RPMI8226 (cell line): ENCODE measurements at regions not wholly inside any gene's neighbourhood (a gene's known extent, or its start where the extent isn't known, plus 50 kb on each side); places are given as distances from the start of the nearest gene placed in this dataset.
A peak's percentile ranks its signal among the peaks of the same experiment; 100 is the strongest.

Experiments used
- DNase-seq: peaks from one replicate; pipeline ENCODE4 v3.0.0-alpha.2; 2015

DNA sequence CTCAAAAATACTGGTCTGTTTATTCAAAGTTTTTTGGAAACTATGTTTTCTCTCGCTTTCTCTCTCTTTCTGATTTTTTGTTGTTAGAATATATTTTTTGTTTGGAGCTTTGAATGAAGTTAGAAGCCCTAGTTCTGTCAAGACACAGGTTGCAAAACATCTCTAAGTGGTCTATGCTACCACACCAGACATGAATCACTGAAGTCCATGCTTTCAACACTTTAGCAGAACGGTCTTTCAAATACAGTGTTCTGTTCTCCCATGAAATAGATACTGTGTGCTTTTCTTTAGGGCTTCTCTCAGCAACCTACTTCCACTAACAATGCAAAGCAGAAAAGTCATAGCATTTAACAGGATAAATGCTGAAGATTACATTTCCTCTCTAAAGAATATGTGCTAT, 392.5 kb downstream of the TMEM167A start:
- no peak for DNase-seq

DNA sequence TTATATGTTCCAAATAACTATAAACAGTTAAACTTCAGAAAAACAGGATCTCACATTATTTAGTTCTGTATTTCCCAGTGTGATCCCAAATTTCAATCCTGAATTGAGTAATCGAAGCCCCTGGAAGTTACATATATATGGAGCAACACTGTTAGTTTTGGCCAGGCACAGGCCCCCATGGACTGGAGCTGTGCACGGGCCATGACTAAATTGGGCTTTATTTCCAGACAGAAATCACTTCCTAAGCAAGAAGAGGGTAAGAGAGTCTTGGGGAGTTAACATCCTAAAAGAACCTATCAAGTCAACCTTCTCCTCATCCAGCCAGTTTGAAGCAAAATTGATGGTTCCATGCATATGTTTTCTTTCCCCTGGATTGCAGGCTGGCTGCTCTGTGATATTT, 393.0 kb downstream of the TMEM167A start:
- DNase-seq, result no peak

DNA sequence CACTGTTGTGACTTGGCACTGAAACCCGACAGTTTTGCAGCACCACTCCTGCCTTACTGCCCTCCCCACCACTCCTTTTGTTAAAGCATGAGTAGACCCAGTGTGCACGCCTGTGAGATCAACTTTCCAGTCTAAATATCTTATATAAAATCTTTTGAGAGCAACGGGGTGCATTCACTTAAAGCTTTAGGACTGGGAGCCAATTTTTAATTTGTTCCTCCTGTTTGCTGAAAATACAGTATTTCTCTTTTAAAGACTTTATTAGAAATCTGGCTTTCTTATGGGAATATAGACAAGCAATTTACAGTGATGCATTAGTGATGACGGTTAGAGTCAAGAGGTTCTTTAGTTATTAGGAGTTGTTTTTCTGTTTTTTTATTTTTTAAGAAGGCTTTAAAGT, 397.5 kb downstream of the TMEM167A start:
- DNase-seq, result no peak

DNA sequence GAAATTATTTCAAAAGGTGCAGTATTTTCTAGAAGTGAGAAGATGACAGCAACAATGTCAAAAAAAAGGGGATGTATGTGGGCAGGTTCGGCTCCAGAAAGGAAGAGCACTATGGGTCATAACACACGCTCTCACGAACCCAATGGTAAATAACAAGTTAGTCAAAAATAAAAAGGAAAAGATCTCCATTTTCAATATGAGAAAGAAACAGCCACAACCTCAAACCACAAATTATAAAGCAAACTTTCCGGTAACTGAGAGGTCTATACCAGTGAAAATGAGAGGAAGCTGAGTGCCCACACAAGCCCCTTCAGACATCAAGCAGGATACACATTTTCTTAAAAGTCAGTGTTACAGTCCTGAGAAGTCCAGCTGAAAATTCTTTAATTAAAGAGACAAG, 398.5 kb upstream of the RPS23 start:
- no peak for DNase-seq

DNA sequence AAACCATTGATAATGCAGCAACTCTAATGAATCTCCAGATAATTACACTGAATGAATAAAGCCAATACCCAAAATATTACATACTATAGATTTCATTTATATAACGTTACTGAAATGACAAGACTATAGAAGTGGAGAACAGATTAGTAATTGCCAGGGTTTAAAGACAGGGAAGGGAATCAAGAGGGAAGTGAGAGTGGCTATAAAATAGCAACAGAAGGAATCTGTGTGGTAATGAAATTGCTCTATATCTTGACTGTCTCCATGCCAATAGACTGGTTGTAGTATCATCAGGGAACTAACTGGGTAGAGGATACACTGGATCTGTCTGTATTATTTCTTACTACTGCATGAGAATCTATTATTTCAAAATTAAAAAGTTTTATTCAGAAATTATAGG, 396.5 kb upstream of the RPS23 start:
- no peak for DNase-seq

DNA sequence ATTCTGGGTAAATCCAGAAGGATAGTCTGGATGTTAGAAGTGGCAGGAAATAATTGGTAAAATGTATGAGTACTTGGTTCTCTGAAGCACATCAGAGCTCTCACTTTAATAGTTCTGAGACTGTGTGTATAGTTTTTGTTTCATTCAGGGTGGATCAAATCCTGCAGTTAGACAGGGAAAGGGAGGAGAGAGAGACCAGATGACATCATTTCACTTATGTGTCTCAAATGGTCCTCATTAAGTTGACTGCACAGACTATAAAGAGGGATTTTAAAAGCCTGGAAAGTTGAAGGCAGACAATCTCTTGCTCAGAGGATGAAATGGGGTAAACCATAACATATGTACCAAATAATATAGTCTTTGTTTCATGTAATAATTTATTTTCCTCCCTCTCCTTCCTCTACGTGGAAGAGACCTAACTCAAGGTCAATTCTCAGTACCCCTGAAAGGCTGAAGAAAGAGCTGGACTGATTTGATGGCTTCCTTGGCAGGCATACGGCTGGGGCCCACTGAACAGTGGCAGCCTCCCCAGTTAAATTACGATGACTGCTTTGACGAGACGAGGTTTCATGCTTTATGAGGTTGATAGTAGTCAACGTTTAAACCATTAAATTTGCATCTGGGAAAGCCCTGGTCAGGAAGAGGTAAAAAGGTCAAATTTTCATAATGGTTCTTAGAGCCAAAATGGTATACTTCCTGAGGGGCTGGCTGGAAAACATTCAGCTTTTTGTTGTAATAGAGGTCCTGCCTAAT, 395.1 kb upstream of the RPS23 start:
- DNase-seq, result no peak

DNA sequence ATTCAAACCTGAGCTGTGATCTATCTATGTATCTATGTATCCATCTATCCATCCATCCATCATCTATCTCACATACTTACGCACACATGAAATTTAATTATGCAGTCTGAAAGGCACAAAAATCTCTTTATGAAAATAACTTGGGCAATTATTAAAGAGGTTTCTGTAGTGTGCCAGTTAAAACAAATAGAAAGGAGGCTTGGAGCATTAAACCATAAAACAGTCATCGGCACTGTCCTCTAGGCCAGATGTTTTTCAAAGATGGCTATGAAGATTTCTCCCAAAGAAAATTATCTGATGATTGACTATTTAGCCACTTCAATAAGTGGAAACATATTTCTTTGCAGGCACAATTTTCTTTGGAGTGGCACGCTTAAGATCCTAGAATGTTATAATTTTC, 392.5 kb upstream of the RPS23 start:
- no peak for DNase-seq

DNA sequence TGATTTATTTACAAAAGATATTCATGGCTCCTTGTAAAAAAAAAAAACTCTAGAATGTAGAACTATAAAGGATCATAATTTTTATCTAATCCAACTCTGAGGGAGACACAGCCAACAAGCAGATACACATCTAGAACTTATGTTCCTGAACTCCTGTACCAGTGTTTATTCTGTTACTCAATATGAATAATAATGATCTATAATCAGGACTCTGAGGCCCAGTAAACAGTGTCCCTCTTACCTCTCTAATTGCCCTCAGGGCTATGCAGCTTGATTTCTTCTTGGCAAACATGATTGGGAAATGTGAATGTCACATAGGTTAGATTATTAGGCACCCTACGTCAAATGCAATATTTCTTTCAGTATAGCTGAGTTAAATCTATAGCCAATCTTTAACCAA, 391.6 kb upstream of the RPS23 start:
- DNase-seq, result no peak

DNA sequence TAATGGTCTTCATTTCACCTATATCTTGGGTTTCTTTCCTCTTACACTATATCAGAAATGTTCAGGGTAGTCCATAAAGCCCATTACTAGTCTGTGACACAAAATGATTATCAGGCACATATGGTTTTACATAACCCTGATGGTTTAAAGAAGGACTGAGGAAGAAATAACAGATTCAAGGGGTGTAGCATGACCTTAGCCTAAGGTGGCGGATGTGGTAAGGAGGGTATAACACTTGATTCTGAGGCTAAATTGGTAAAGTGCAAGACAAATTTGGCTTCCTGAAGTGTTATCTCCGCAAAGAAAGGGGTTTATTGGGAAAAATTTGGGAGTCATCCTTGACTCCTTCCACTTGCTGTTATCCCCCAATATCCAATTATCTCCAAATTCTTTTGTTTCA, 388.2 kb upstream of the RPS23 start:
- no peak for DNase-seq

DNA sequence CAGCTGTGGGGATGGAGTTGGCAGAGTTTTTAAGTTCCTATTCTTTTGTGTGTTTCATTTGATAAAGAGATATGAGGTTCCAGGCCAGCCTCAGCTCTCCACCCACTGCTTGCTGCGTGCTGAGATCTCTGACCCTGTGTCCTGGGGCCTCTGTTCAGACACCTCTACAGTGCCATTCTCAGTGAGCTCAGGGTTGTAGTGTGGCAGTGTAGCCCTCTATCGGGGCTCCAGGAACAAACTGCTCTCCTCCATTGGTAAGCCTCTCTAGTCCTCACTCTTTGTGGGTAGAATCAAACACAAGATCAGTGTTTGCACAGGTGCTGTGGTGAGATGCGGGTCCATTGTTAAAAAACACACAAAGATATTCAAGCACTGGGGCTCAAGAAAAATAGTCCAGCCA, 386.6 kb upstream of the RPS23 start:
- no peak for DNase-seq

DNA sequence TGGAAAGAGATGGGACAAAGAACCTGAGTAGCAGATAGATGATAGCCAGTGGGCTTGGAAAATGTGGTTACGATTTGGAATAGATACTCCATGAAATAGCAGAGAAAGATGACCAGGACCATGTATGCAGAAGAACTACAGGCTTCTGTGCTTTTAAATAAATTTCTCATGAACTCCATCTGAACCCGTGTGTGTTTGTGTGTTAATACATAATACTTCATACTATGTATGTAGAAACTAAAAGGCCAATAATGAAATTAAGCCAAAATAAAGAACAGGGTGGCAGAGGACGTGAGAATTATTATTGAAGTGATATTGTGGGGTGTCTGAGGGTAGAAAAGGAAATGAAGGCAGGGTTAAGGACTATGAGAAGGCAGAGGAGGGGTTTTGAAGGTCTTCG, 385.1 kb upstream of the RPS23 start:
- DNase-seq, result no peak

DNA sequence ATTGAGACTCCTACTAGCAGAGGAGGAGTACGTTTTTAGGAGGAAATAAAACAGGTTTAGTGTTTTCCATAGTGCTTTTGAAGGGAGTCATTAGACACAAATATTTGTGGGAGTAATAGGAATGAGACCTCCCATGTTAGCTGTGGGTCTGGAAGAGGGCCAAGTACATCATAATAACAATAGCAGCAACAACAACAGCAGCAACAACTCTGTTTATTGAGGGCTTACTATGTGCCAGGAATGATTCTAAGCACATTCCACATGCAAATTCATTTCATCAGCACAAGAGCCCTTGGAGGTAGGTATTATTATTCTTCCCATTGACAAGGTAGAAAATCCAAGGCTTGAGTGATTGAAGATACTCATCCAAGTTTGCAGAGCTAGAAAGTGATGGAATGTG, 384.2 kb upstream of the RPS23 start:
- DNase-seq, result no peak

DNA sequence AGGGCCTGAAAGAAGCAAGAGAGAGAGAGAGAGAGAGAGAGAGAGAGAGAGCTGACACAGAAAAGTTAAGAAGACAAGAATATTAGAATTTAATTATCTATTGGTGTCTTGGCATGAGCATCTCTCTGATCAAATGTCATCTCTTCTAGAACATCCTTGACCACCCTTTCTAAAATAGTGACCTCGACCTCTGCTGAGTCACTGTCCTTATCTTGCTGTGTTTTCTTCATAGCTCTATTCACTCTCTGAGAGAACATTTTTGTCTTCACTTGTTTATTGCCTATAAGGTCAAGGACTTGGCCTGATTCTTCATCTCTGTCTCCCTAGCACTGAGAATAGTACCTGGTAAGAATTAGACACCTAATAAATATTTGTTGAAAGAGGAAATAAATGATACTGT, 383.8 kb upstream of the RPS23 start:
- DNase-seq, result no peak

DNA sequence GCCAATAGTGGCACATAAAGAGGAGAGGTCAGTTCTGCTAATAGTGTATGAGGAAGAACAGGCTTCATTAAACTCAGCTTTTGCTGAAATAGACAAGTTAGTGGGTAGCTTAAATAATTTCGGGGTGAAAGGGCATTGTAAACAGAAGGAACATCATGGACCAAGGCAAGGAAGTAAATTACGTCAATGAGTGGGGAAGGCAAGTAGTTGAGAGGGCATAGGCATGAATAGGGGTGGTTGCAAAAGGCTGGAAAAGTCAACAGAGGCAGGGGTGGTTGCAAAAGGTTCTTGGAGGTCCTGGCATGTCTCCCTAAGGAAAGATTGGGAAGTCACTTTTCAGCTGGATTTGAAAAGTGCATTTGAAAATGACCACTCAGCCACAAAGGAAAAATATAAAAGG, 383.3 kb upstream of the RPS23 start:
- no peak for DNase-seq

DNA sequence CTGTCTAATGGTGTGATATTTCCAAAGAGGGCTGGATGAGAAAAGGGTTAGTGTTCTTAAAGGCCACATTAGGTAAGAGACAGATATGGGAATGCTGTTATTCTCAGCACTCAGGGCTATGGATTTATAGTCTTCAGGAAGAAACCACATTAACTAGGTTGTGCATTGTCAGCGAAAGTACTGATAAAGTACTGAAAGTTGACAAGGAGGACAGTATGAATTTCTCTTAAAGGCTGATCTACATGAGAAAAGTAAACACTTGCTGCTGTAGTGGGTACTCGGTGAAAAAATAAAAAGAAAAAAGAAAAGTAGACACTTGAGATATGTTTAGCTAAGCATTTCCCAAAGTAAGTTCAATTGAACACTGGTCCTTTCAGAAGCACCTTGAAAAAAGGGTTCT, 381.0 kb upstream of the RPS23 start:
- no peak for DNase-seq

DNA sequence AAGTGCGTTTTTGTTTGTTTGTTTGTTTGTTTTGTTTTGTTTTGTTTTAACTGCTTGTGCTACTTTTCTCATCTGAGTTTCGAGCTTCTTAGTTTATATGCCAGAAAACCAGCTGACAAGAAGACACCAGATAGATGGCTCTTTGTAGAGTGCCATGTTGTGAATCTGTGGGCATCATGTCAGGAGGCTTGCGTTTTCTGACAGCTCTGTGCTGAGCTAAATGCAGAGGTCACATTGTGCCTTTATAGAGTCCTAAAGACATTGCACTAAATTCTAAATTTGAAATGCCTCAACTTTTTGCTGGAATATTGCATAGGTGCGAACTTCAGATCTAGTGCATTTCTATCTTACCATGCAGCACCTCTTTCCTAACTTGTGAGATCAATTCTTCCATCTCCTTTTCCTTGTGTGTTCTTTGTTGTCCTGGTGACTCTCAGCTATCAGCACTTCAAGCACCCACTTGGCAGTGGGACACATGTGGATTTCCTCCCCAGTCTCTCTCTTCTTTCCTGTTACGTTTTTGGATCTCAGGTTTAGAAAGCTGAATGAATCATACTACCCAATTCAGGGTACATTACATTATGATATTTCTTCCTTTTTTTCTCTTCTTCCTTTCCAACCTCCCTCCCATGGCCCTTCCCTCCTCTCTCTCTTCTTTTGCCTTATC, 379.0 kb upstream of the RPS23 start:
- no peak for DNase-seq

DNA sequence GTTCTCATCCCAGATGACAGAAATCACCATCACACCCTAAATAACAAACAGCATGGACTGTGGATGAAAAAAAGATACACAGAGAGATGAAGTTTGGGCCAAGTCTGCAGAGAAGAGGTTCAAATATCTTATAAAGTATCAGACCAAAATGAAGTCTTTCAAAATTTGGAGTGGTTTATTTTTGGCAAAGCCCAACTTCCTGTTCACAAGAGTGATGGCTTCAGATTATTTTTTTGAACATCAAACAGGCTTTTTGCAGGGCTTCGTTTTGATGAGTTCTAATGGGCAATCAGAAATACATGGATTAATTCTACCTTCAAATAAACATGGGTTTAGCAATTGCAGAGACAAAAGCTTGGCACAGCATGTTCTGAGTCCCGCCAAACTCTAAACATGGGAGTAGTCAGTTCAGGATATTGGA, 378.2 kb upstream of the RPS23 start:
- DNase-seq, result no peak

DNA sequence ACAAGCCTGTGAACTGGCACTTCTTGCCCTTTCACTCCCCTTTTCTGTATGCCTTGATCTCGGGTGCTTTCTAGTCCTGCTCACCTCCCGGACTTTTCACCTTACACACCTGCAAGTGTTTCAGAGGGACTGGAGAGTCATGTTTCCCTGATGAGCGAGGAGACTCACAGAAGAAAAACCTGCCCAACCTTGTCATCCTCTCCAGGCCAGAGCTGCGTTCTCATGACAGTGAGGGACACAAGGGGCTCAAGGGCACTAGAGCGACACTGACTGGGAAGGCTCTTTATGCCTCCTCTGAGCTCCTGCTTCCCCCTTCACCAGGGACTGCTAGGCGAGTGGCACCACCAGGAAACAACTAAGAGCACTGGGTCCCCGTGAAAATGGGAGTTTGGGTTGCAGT, 376.9 kb upstream of the RPS23 start:
- DNase-seq, result no peak

DNA sequence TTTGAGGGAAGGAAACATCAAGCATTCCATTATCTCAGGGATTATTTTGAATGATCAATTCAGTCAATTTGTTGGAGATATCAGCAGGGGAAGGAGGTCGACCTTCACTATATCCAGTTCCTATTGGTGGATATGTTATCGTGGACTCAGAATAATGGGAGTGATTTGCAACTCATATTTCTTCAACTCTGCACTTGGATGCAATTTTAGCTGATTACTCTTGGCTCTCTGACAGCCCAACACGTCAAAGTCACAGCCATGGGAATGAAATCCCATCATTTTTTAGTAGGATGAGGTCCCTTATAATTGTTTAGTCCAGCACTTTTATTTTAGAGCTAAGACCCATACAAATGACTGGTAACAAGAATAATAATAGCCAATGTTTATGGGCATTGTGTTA, 371.8 kb upstream of the RPS23 start:
- DNase-seq, result no peak

DNA sequence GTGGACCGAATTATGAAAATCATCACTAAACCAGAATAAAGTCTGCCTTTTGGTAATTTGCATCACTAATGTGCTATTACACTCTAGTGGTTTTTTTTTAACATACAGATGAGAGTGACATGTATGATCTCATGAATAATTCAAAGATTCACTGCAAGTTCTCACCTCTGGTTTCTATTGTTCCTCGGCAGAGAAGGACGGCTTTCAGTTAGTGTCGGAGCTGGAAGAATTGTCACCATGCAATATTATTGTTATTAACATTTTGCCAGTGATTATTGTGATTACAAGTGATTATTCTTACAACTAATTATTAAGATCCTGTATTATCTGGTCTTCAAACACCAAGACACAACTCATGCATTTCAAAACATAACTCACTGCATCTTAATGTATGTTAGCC, 366.6 kb upstream of the RPS23 start:
- DNase-seq, result no peak

DNA sequence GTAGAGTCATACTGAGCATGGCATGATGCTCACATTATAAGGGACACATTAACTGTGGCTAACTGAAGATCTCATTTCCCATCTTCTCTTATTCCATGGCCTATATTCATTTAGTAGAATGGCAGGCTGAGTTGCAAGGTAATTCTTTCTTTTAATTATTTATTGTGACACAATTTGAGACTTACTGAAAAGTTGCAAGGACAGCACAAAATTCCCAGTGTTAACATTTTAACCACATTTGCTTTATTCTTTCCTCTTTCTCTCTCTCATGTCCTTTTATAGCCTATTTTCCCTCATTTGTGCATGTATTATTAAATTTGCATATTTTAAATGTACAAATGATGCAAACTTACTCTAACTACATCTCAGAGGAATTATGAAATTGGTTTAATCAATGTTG, 366.1 kb upstream of the RPS23 start:
- DNase-seq, result no peak

DNA sequence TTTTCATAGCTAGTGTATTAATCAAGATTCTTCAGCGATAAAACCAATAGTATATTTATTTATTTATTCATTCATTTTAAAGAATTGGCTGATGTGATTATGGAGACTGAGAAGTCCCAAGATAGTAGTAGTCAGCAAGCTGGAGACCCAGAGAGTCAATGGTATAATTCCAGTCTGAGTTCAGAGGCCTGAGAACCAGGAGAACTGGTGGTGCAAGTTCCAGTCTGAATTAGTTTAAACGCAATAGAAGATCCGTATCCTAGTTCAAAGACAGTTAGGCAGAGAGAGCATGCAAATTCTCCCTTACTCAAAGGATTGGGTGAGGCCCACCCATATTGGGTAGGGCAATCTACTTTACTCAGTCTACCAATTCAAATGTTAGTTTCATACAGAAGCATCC, 364.2 kb upstream of the RPS23 start:
- no peak for DNase-seq

DNA sequence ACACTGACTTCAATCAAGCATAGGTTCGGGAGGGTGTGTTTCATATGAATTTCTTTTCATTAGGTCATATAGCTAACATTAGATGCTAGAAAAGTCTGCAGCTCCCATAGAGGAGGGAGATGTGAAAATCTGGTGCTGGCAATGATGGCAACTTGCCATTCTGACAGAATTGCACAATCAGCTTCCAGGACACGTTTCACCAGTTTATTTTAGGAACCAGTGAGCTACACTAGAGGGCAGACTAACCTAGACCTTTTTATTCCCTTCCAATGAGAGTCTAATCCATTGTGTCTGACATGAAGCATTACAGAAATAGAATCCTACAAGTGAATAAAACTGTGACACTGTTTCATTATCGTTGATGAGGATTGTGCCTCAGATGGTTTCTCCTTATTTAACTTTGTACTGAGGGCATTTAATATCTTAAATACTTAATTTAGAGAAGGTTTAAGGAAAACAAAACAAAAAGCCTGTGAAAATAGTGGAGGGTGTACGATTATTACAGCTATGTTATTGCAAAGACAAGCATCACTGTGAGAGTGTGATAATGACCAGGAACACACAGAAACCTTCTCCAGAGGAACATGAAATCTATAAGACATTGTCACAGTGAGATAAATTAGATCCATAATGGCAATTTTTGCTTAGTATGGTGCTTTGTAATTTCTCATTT, 363.3 kb upstream of the RPS23 start:
- peak; percentile 90 for DNase-seq

DNA sequence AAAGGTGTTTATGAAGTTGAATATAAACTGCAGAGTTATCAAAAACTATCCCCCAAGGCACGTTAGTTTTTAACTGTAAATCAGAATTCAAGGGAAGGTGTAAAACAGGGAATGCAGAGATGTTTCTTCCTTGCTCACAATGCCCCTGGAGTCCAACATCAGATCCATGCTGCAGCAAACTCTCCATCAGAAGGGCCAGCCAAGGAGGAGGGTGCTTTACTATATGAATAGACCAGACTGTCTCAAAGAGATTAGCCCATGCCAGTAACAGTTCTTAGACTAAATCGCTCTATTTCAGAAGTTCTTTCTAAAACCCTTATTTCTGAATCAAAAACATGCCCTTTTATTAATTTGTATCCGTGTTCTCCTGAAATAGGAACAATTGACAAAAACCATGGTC, 362.8 kb upstream of the RPS23 start:
- no peak for DNase-seq
